NCI-H345 treated with DMSO at 0.1 percent for 48 hours (cell line): ENCODE measurements at regions not wholly inside any gene's neighbourhood (a gene's known extent, or its start where the extent isn't known, plus 50 kb on each side); places are given as distances from the start of the nearest gene placed in this dataset.
A peak's percentile ranks its signal among the peaks of the same experiment; 100 is the strongest.

Source experiments
- DNase-seq: peaks from one replicate; lab custom pipeline; 2025; ENCODE audit not compliant: unreplicated experiment; lab: John Stamatoyannopoulos, UW

DNA sequence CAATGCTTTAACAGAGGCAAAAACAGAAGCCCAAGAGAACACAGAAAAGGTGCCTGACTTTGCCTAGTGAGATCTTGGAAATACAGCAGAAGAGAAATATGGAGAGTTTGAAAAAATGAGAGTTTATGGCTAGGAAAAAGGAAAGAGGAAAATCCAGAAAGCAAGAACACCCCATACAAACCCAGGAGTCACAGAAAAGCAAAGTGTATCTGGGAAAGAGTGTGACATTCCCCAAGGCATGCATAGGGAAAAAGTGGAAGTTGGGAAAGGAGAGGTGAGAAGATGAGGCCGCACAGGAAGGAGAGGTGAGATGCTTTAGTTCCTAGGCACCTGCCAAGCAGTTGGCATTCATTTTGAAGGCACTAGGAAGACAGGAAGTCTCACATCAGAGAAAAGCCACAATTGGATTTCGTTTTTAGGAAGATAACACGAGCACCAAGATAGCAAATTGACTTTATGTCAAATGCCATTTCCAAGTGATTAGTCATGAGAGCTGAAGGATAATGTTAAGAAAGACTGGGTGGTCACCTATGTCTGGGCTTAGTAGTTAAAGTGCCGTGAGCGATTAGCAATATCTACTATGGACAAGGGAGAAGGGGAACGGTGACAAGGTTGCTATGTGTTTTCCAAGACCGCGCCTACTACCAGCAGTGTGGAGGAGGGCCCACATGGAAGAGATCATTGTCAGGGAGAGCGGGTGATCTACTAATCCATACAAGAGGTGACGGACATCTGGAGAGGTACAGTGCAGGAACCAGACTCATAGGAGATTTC is 224.1 kb upstream of the PARD3B start:
- DNase-seq = no peak

DNA sequence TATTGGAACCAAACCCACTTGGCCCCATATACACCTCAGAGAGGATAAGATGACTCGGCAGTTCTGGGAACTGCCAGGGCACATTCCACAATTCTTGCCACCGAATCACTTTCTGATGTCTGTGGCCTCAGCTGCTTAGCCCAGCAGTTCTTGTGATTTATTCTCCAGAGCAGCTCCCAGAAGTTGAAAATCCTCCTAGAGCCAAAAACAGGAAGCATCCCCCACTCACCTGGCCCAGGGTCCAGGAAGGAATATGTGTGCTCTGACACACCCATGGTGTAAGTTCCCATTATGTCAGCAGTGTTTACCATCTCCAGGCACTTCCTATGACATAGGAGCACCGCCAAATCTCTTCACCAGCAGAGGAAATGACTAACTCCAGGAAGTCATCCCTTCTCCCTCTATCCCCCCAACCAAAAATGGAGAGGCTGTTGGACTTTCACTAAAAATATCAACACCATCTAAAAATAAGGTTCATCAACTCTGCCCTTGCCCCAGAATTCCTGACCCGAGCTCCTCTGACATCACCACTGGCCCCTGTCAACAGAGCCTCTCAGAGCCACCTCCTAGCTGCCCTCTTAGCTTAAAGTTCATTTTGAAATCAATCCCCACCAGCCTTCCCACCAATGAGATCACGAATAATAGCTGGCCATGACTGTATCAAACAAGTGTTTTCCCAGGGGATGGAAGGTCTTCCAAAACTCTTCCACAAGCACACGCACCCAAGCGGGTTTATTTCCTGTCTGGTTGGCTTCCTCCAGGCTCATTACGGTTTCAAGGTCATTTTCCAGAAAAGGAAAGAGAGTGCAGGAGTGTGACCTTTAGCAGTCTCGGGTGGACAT is 223.1 kb upstream of the PARD3B start:
- no peak for DNase-seq

DNA sequence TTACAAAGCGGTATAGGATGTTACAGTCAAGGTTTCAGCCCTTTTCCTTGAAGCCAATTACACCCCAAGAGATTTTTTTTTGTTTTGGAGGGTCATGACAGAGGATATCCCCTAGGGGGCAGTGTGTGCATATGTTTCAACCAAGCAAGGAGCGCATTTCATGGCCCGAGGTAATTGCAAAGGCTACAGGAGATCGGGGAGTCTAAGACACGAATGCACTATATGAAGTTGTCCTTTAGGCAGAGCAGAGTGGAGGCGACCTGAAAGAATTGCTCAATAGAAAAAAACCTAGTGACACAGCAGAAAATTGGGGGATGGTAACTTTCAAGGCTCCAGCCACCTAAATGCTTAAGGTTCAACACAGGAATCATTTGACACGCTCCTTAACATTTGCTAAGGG is 219.8 kb upstream of the PARD3B start:
- DNase-seq = peak; percentile 75

DNA sequence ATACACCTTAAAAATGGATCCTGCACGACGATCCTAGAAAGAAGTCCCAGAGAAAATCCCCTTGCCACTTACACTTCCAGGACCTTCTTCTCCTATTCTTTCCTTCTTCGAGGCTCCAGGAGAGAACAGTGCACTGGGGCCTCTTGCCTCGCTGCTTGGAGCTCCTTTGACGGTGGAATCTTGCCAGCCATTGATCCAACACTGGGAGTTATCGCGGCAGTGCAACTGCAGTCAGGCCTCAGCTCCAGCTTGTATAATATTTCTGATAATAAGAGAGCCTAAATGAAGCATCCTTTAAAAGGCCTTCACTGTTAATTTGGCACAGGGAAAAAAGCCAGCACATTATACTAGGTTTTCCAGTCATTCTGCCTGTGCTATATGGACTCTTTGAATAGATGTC is 216.9 kb upstream of the PARD3B start:
- DNase-seq = no peak

DNA sequence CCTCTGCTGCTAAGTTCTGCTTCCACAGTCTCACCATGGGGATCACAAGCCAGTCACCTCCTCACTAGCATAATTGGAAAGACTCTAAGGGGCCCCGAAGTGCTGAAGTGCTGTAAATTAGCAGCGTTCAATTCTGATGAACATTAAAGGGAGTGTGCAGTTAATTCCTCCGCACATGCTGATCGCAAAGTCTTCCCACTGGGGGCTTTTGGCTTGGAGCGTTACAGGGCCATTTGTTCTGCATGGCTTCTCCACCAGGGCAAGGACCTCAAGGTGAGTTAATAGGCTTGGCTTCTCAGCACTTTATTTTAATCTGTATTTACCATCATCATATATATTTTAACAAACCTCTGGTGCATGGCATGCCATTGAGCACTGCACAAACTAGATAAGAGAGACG is 216.3 kb upstream of the PARD3B start:
- no peak for DNase-seq

DNA sequence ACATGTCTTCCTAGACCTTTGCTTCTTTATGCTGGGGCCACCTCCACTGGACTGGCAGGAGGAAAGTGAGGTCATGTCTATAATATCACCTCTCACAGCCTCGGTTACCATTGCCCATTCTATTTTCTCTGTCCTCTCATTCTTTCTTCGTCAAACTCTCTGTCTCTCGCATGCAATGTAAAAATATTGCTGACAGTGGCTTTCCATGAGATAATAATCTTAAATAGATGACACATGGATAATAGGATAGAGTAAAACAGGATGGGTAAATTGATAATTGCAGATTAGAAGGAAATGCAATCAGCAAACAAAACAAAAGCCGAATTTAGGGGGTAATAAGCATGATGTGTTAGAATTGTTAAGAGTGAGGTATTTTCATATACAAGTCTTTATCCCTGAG is 215.7 kb upstream of the PARD3B start:
- no peak for DNase-seq

DNA sequence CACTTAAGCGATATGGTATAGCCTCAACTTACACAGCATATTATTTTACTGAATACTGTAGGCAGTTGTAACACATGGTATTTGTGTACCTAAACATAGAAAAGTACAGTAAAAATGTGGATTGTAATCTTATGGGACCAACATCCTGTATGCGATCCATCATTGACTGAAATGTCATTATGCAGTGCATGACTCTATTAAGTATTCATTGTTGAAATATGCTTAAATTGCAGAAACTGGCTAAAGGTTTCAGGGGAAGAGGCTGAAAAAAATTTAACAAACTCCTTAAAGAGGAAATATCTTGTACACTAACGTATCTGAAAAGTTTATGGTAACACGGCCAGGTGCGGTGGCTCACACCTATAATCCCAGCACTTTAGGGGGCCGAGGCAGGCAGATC is 214.1 kb upstream of the PARD3B start:
- no peak for DNase-seq

DNA sequence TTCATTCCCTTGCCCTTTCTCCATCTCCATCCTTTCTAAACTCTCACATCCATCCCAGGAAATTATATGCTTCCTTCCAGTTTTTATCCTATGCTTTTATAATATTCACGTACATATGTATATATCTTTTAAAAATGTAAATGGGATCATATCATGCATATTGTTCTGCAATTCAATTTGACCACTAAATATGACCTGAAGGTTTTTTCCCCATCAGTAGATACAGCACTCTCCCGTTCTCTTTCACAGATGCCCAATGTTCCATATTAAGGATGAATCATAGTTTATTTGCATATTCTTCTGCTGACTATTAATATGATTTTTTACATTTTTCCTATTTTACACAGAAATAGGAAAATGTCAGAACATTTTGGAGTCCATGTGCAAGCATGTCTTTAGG is 213.3 kb upstream of the PARD3B start:
- no peak for DNase-seq

DNA sequence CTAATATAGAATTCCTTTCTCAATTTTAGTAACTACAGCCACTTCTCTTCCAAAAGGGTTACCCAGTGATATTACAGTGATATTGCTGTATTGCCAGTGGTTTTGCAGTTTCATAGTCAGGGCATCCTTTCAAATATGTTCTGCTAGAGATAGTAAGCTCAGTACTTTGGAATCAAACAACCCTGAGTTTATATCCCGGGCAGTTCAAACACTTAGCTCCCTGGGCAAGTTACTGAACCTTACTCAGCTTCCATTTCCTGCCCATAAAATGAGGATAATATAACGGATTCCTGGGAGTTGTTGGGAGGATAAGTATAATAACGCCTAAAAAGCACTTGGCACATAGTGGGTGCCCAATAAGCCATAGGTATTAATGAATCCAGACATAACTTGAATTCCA is 212.6 kb upstream of the PARD3B start:
- DNase-seq = no peak

DNA sequence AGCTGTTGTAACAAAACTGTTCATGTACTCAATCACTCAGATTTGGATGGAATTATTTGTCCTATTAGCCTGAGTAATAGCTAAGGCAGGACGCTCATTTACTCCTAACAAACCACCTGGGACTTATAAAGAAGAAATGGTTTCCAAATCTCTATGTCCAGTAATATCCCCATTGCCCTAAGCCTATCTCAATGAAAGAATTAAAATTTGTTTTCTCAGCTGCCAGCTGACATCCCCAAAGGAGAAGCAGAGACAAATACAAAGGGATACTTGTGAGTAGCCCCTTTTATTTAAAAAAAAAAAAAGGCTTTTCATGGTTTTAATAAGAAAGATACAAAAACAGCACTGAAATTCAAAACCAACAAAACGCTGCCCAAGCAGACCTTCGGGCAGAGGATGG is 211.4 kb upstream of the PARD3B start:
- no peak for DNase-seq

DNA sequence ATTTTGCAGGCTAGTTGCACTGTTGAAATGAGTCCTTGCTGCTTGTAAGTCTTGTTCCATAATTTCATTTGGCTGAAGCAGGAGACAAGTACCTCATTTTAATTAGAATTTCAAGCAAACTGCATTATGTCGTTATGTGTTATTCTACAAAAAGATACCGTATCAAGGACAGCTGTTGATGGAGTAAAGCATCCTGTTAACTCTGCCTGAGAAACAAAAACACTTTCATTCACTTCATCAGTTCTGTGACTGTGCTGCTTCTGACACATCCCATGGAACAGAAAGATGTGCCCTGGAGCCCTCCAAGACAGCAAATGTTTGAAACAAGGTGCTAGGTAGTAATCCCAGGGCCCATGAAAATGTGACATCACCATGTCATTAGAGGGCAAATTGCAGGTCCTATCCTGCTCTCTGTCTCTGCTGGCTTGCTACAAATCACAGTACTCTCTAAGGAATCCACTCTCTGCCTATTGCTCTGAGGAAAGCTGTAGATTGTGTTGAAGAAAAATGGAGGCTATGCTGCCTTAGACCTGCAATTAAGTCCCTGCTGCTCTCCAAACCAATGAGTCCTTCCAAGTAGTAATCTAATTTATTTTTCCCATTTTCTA is 209.7 kb upstream of the PARD3B start:
- DNase-seq = no peak

DNA sequence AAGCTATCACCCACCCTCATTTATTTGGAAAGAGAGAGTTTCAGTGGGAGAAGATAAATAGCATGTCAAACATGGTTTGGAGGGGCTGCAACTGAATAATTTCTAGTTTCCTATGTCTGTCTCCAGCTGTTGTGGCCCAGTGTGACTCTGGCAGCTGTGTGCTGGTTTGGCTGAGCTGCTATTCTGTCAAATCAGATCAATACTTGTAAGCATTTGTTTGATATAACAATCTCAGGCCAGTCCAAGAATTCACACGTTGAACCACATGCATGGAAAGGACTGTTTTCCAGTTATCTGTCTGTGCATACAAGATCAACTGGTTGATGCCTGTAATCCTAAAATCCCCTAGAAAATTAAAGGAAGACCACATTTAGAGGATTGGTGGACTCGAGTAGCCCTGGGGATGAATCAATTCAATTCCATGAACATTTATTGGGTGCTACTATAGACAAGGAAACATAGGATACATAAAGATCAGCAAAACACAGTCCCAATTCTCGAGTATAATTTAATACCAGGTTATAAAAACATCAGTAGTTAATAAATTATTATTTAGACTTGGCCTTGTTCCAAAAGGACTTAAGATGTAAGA is 209.0 kb upstream of the PARD3B start:
- no peak for DNase-seq

DNA sequence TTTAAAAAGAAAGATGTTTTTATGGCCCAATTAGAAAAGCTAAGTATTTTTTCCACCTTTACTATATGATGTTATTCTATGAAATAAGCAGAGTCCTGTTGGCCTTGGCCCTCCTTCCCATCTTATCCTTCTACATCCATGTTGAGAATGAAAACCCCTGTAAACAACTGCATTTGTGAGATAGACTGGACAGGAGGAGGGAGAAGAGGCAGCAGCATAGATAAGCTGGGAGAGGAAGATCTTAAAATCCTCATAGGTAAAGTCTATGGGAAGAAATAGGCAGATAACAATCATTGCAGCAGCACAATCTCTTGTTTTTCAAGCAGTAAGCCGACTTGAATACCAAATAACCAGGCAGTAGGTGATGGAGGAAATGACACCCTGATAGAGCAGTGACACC is 207.6 kb upstream of the PARD3B start:
- DNase-seq = no peak

DNA sequence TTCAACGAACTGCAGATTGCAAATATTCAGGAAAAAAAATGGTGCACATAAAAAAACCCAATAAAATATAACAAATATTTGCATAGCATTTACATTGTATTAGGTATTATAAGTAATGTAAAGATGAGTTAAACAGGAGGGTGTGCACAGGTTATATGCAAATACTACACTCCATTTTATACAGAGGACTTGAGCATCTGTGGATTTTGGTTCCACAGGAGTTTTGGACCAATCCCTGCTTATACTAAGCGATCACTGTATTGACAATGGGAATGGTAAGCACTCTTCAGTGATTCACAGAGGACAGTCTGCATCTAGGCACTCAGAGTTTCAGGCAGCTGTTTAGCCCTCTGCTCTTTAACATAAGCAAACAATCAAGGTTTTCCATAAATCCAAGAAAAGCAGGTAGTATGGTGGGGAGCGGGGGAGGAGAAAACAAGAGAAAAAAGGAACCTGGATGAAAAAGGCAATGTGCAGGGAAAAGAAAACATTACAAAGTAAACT is 206.0 kb upstream of the PARD3B start:
- DNase-seq = peak; percentile 35

DNA sequence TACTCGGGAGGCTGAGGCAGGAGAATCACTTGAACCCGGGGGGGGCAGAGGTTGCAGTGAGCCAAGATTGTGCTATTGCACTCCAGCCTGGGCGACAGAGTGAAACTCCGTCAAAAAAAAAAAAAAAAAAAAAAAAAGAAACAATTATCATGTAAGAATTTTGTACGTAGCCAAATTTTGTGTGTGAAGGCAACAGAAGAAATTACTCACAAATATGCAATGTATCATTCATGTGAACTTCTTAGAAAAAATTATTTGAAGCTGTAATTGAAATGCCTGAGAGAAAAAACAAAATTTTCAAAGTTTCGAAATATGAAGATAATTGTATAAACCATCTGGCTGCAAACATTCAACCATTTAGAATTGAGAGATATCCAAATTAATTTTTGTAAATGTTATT is 204.8 kb upstream of the PARD3B start:
- DNase-seq = no peak

DNA sequence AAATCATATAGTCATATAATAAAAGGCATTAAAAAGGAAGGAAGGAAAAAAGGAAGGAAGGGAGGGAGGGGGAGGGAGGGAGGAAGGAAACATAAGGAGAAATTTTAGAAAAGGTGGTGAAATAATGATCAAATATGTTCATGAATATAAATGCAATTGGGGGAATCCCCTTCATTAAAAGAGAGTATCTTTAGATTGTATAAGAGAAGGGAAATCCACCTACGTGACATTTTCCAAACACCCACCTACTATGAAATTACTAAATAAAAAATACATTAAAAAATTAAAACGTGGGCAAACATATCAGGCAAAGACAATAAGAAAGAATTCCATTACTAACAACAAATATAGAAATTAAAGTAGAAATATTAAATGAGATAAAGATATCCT is 203.4 kb upstream of the PARD3B start:
- DNase-seq = no peak

DNA sequence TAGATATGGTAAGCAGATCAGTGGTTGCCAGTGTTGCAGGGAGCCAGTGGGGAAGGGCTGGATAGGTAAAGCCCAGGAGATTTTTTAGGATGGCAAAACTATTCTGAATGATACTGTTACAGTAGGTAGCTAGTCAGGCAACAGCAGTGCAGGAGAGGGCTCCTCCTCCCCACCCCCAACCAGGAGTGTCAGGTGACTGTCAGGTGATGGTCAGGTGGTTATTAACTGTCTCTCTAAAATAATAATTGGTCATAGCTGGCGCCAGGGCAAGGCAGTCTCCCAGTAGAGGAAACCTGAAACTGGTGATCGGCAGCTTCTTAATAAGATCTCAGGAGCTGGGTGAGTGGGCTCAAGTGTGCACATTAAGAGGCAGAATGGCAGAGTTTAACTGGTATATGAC is 201.6 kb upstream of the PARD3B start:
- DNase-seq = no peak

DNA sequence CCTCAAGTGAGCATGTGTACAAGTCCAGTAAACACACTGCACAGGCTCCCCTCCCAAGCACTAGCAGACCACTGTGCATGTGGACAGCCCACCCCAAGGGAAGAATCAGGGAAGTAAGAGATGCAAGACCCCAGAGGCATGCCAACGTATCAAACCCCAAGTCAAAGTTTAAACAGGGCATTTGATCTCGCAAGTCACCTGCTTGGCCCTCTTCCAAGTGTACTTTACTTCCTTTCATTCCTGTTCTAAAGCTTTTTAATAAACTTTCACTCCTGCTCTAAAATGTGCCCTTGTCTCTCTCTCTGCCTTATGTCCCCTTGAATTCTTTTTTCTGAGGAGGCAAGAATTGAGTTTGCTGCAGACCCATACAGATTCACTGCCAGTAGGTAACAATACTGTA is 201.2 kb upstream of the PARD3B start:
- DNase-seq = no peak

DNA sequence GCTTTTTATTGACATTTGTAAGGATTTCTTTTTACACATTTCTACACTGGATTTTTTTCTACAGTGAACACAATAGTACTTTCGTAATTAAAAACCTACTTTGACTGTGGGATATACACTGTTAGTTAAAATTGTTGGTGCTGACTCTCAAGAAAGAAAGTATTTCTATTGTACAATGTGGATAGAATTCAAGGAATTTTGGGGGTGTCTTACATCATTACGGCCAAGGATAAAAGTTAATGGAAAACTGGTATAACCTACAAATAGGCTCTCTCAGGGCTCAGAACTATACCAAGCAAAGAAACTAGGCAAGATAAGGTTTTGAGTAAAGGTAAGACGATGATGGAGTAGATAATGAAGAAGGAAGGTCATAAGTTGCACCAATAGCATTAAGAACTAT is 198.4 kb upstream of the PARD3B start:
- no peak for DNase-seq

DNA sequence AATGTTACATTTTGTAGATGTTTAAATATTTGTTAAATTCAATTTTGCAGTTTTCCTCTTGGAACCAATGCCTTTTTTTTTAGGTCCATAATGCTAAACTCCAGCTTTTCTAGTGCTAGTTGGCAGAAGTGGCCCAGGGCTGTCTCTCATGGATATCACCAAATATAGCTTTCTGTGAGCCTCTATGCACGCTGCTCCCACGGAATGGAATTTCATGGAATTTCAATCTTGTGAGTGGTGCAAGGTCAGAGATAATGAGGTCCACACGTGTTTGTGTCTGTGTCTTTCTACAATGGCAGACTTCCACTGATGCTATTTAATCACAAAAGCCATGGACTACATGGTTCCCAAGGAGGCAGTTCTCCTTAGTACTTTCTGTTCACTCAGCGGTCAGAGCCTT is 191.5 kb upstream of the PARD3B start:
- DNase-seq = no peak

DNA sequence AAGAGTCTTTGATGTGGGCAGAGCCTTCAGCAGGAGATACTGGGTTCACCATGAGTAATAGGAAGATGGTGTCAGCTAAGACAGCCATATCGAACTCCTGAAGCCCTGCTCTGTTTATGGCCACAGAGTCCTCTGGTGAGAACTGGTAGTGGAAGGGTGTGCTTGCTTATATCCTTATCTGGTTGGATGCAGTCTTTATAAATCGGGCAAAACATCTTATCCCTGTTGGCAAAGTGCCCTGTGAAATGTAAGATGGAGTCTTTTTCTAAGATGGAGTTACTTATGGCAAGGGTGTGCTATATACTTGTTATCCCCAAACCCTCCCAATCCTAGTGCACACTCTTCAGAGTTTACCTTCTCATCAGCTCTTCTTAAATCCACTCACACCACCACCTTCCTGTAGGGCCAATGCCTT is 190.8 kb upstream of the PARD3B start:
- no peak for DNase-seq

DNA sequence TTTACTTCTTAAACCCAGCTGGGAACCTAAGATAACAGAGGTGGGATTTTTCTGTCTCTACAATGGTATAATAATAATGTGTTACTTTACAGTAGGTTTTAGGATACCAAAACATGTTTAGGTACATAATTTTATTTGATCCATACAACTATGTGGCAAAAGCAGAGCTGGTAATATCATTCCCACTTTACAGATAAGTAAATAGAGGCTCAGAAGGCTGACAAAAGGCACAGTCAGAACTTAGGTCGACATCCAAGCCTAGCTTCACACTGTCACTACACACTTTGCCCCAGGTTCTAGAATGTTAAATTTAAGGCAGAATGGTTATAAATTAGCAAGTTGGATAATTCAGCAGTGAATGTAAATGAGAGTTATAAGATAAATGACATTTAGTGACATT is 189.6 kb upstream of the PARD3B start:
- DNase-seq = no peak
